Ishikawa (cell line): ENCODE measurements at regions not wholly inside any gene's neighbourhood (a gene's known extent, or its start where the extent isn't known, plus 50 kb on each side); places are given as distances from the start of the nearest gene placed in this dataset.

Experiments
- CEBPB ChIP-seq: IDR thresholded peaks from 2 replicates; pipeline ENCODE4 v1.6.1; 2012
- CREB1 ChIP-seq: IDR thresholded peaks from 2 replicates; pipeline ENCODE4 v1.6.1; 2012; ENCODE audit warnings: low read depth
- EGR1 ChIP-seq: IDR thresholded peaks from 2 replicates; pipeline ENCODE4 v1.6.1; 2012
- EP300 ChIP-seq: IDR thresholded peaks from 2 replicates; pipeline ENCODE4 v1.6.1; 2012; ENCODE audit warnings: borderline replicate concordance
- FOXM1 ChIP-seq: IDR thresholded peaks from 2 replicates; pipeline ENCODE4 v1.6.1; 2012; ENCODE audit warnings: low read depth, borderline replicate concordance
- MAX ChIP-seq: IDR thresholded peaks from 2 replicates; pipeline ENCODE4 v1.6.1; 2012
- NFIC ChIP-seq: IDR thresholded peaks from 2 replicates; pipeline ENCODE4 v1.6.1; 2012
- RAD21 ChIP-seq: IDR thresholded peaks from 2 replicates; pipeline ENCODE4 v1.6.1; 2012; ENCODE audit warnings: low read depth
- REST ChIP-seq: IDR thresholded peaks from 2 replicates; pipeline ENCODE4 v1.6.1; 2012; ENCODE audit warnings: low read depth, mild to moderate bottlenecking
- TAF1 ChIP-seq: IDR thresholded peaks from 2 replicates; pipeline ENCODE4 v1.6.1; 2012; ENCODE audit warnings: low read depth, mild to moderate bottlenecking
- TCF12 ChIP-seq: IDR thresholded peaks from 2 replicates; pipeline ENCODE4 v1.6.1; 2012; ENCODE audit warnings: low read depth
- TEAD4 ChIP-seq: IDR thresholded peaks from 2 replicates; pipeline ENCODE4 v1.6.1; 2012
- USF1 ChIP-seq: IDR thresholded peaks from 2 replicates; pipeline ENCODE4 v1.6.1; 2012
- YY1 ChIP-seq: IDR thresholded peaks from 2 replicates; pipeline ENCODE4 v1.6.1; 2012; ENCODE audit warnings: low read depth
- ZBTB7A ChIP-seq: IDR thresholded peaks from 2 replicates; pipeline ENCODE4 v1.6.1; 2012; ENCODE audit warnings: low read depth

GRCh38 chr6:140281236-140281635 lies 906.8 kb upstream of the CITED2 start:
- TF ChIP-seq MAX (no peak), TEAD4 (no peak), FOXM1 (no peak), REST (no peak), USF1 (no peak), RAD21 (no peak), ZBTB7A (no peak), YY1 (no peak), EGR1 (no peak), EP300 (no peak), TCF12 (no peak), CEBPB (no peak), CREB1 (no peak), NFIC (no peak), TAF1 (no peak)

GRCh38 chr6:140276719-140277118 lies 902.3 kb upstream of the CITED2 start:
- TF ChIP-seq TCF12 = no peak

GRCh38 chr6:140276133-140276532 lies 901.7 kb upstream of the CITED2 start:
- TF ChIP-seq EGR1 (no peak), CEBPB (no peak), CREB1 (no peak), USF1 (no peak), YY1 (no peak), REST (no peak), RAD21 (no peak)

- no peak for TF ChIP-seq TEAD4
- no peak for TF ChIP-seq ZBTB7A
- TF ChIP-seq MAX = no peak
- TF ChIP-seq RAD21 = no peak
- TF ChIP-seq CREB1 = no peak
- TF ChIP-seq FOXM1 = no peak
- TF ChIP-seq TCF12 = no peak
- TF ChIP-seq USF1 = no peak
- no peak for TF ChIP-seq NFIC
- TF ChIP-seq YY1 = no peak
- no peak for TF ChIP-seq CEBPB
- no peak for TF ChIP-seq EGR1
- no peak for TF ChIP-seq EP300
- no peak for TF ChIP-seq REST
- no peak for TF ChIP-seq TAF1
These were observed 901.3 kb upstream of the CITED2 start for GRCh38 chr6:140275725-140276124.

- TF ChIP-seq TAF1 (no peak), MAX (no peak), ZBTB7A (no peak), EGR1 (no peak), FOXM1 (no peak), CREB1 (no peak), TCF12 (no peak), CEBPB (no peak), RAD21 (no peak)
These were observed 900.1 kb upstream of the CITED2 start for GRCh38 chr6:140274548-140274947.
